ENCODE measurements at regions not wholly inside any gene's neighbourhood (a gene's known extent, or its start where the extent isn't known, plus 50 kb on each side); places are given as distances from the start of the nearest gene placed in this dataset.

DNA sequence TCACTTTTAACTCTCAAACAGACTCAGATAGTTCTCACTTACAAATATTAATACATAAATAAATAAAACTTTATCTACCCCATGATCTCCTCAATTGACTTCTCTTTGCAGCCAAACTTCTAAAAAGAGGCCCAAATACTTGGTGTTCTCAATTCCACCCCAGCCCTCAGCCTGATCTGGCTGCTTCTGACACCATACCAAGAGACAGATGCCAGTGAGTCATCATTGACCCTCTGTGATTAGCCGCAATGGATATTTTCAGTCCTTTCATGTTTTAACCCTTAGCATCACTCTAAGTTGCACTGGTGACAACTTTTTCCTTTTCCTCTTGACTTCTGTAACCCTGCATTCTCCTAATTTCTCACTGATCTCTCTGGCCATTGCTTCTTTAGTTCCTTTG, 184.1 kb upstream of the ARHGAP20 start:
- DNase-seq (ENCODE audit: low read depth in 4 of 4, low spot score in 3 of 4): no peak

DNA sequence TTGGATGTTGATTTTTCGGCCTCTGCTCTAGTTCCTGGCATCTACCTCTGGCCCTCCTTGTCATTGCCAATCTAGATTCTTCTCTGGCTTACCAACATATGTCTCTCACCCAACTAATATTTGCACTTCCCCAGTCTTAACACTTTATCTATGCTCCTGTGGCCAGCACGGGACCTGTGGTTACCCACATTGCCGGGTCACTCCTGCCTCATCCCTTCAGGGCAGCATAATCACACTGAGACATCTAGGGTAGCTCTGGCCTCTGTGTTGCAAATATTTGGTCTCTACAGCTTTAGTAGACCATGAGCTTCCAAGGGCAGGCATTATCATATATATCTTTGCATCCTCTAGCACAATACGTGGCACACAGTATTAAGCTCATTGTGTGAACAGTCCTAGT, 182.0 kb upstream of the ARHGAP20 start:
- no peak for DNase-seq (ENCODE audit: low read depth in 4 of 4, low spot score in 3 of 4)

DNA sequence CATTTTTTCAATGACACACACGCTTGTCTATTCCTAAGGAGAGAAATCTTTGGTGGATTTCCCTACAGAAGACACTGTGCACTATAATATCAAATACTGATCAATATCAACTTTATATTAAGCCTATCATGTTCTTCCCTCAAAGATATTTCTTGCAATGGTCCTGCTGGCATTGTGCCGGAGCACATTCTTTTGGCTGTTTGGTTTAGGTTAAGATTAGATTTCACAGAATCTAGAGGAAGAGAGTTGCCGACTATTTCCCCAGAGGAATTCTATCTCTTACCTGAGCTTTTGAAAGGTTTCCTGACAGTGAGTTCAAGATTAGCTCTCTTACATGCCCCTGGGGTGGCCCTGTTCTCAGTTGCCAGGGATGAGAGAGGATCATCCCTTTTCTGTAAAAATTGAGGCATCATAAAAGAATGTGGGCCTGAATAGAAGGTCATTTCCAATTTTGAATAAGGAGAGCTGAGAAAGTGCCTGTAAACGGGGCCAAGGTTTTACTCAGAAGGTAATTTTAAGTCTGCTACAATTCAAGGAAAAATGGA, 180.6 kb upstream of the ARHGAP20 start:
- DNase-seq (ENCODE audit: low read depth in 4 of 4, low spot score in 3 of 4): no peak

DNA sequence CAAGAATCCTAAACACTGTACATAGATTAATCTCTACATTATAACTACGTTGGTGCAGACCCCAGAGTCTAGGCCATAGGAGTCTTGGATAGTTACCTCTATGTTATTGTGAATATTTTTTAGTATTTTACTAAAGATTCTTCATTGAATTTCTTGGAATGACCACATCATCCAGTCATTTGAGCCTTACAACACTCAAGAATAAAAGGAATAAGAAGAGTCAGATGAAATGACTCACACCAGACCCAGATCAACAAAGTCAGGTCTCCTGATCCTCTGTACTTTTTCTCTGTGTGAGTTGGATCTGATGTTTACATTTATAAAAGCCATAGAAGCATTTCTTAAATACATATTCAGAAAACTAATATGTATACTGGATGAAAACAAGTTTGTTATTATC, 179.2 kb upstream of the ARHGAP20 start:
- DNase-seq (ENCODE audit: low read depth in 4 of 4, low spot score in 3 of 4): no peak

DNA sequence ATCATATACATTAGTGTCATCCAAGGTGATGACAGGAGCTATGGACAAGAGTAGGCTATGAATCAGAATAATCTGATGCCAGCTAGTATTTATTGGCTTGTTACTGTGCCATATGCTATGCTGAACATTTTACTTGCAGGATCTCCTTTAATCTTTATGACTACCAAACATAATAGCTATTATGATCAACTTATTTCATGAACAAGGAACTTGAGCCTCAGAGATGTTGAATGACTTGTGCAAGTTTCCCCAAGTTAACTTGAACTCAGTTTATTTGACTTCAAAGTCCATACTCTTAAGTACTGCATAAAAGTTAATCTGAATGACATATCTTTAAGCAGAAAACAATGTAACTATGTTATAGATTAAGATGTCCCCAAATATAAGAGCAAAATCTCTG, 178.8 kb upstream of the ARHGAP20 start:
- no peak for DNase-seq (ENCODE audit: low read depth in 4 of 4, low spot score in 3 of 4)

DNA sequence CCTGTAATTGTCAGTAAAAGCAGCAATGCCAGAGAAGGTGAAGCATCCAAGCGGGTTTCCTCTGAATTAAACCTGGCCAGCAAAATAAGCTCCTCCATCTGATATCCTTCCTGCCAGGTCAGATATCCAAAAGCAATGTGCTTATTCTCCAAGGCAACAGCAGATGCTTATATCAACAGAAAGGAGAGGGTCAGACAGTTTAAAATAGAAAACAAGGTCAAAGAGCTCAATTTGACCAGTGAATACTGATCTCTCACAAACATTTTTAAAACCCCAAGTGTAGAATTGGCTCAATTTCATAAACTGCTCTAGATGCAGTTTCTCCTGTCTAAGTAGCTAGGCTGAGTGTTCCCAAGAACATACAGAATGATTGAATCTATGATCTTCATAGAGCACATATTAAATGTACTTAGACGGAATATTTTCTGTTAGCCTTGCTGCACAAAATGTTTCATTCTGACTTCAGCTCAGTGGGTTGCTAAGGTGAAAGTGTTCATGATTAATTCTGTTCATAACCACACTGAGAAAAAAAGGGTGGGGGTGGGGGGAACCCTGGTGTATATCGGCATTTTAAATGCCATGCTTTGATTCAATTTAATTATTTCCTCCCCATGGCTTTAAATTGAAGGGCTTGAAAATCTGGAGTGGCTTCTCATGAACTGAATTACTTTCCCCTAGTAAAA, 174.2 kb upstream of the ARHGAP20 start:
- no peak for DNase-seq (ENCODE audit: low read depth in 4 of 4, low spot score in 3 of 4)

DNA sequence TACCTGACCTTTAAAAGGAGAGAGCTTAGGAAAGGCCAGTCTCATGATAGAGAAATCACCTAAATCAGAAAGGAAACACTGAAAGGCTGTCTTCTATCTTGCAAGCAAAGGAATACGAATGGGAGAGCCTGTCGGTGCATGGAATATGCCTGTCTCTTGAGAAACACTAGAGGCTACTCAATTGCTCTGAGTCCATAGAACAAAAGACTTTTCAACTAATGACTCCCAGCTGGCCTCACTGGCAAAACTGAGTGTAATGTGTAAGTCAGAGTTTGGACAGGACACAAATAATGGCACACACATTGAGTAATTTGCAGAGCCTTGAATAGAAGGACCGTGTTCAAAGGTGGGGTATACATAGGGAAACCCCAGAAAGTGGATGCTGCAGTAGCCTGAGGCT, 171.0 kb upstream of the ARHGAP20 start:
- DNase-seq (ENCODE audit: low read depth in 4 of 4, low spot score in 3 of 4): no peak

DNA sequence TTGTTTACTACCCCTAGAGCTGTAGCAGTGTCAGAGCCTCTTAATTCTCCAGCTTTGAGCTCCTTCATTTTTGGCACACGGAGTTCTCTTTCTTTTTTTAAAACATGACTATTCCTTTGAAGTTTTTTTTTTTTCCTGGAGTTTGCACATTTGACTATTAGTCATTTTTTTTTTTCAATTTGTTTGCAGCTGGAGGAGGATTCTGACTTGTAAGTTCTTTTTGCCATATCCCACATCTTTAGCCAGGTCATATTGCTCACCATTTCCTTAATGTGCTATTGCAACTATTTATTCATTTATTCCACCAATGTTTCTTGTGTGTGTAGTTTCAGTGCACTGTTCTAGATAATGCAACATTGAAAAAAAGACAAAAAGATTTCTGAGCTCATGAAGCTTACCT, 166.3 kb upstream of the ARHGAP20 start:
- DNase-seq (ENCODE audit: low read depth in 4 of 4, low spot score in 3 of 4): no peak

DNA sequence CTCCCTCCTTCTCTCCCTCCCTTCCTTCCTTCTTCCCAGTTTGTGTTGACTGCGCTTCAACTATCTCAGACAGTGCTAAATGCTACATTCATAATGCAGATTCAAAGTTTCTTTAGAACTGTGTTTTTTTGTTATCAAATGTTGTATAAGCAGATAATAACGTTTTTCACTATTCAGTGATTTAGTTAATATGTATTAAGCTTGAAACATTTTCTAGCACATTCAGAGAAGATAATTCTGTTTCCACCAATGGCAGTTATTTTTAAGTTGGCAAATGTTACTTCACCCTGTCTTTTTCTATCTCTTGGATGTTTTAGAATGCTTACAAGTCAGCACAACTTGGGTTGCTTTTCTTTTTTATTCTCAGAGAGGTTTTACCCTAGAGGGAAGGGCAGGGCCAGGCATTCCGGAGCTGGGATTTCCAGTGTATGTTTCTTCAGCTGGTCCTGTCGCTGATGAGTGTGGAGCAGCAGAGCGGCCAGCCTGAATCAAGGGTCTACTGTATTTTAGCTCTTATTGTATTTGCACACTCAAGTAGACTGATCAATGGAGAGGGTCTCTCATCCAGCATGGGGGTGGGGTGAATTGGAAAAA, 162.3 kb upstream of the ARHGAP20 start:
- no peak for DNase-seq (ENCODE audit: low read depth in 4 of 4, low spot score in 3 of 4)

DNA sequence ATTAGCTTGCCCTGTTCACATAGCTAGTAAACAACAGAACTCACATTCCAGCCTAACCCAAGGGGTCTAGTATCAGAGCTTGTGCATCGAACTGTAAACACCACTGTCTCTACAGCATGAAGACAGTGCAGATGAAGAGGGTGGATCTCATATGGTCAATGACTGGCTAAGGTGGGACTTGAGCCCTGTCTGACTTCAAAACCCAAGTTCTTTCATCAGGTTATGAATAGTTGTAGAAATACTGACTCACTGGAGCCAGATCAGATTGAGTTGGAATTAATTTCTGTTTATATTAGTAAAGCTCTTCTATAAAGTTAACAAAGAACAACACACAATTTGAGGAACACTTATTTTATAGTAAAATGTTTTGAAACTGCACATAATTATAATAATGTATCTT, 161.7 kb upstream of the ARHGAP20 start:
- DNase-seq (ENCODE audit: low read depth in 4 of 4, low spot score in 3 of 4): no peak

DNA sequence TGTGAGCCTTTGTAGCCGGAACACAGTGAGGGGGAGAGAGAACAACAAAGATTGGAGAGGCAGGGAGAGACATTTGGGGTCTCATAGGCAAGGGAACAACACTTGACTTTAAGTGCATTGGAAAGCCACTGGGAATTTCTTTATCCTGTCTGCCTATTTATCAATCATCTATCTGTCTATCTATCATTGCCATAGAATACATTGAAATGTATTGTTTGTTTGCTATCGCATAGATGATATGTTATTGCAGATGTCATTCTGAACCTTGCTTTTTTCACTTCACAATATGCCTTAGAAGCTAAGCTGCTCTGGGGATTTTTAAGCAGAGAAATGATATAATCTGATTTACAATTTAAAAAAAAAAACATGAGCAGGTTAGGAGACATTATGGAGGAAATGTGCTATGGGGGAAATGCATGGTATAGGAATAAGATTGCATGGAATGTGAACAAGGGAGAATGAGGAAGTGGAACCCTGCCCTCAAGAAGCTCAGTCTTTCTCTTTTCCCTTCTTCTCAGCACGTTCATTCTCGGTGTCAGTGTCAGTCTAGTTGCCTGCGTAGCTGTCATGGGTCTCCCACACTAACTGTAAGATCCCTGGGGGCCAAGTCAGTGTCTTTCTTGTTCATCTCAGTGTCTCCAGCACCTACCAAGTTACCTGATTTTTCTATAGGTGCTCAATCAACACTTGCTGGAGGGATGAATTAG, 158.7 kb upstream of the ARHGAP20 start:
- DNase-seq (ENCODE audit: low read depth in 4 of 4, low spot score in 3 of 4): no peak

DNA sequence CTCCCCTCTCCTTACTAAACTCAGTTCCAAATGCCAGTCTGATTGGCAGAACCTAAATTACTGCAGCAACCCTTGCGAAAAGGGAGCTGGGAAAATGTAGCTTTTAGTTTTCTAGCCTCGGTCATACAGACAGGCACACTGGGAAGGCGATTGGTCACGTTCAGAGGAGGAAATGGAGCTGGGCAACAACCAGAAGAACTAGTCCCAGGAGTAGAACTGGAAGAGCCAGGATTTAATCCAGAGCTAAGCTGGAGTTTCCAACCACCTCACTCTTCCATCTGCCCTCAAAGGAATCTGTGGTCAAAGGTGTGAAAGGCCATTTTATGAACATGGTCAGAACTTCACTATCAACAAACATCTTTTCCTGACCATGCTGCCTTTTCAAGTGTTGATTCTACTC, 155.7 kb upstream of the ARHGAP20 start:
- DNase-seq (ENCODE audit: low read depth in 4 of 4, low spot score in 3 of 4): no peak

DNA sequence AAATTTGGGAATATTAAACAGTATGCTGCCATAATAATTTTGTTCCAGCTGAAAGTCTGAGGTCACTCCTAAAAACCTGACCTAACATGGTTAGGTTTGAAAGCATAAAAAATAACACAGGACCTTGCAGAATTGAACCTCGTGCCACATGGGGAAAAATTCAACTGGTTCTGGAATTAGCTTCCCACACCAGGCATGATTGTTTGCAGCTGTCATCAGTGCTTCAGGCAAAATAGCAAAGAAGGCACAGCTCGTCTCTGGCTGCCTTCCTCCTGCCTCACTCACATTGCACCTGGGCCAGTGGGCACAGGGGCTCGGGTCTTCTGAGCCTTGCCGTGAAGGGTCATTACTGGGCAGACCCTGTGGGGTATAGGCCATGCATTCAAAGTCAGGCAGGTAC, 153.8 kb upstream of the ARHGAP20 start:
- no peak for DNase-seq (ENCODE audit: low read depth in 4 of 4, low spot score in 3 of 4)

DNA sequence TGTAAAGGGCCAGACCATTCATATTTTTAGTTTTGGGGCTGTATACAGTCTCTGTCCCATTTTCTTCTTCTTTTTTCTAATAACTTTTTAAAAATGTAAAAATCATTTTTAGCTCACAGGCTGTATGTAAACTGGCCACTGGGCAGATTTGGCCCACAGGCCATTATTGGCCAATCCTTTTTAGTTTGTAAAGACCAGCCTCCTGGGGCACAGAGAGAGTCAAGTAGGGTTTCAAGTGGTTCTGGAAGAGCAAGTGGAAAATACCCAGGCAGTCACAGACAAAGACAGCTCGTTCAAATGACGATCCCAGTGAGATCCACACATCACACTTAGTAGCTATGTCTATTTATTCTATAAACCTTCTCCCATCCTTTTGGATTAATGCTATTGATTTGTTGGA, 150.2 kb upstream of the ARHGAP20 start:
- DNase-seq (ENCODE audit: low read depth in 4 of 4, low spot score in 3 of 4): no peak

DNA sequence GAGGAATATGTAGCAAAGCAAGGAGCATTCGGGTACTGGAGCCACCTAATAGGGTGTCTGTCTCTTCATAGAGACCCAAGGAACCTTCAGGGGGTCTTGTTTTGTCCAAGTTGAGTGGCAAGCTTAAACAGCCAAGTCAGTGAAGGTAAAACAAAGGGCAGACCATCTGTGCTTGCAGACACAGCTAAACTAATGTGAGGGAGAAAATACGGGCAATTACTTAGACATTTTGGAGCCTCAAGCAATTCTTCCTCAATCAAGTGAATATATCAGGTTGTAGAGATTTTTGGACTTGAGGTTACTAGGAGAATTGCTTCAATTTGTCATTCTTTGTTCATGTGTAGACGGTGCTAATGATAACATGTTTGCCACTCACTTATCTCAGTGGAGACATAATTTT, 148.2 kb upstream of the ARHGAP20 start:
- DNase-seq (ENCODE audit: low read depth in 4 of 4, low spot score in 3 of 4): no peak

DNA sequence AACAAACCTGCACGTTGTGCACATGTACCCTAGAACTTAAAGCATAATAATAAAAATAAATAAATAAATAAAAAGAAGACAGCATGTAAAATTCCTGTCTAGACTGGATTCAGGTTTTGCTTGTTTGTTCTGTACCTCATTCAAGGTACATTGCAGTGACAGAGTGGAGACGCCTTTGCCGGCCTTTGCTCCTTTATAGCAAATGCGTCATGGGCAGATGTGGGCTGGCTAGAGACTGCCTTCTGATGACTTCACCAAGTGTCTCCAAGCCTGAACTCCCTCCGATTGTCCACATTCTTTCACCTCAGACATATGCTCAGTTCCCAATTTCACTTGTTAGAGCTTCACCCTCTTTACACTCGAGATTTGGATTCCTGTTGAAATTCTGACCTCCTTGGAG, 147.8 kb upstream of the ARHGAP20 start:
- no peak for DNase-seq (ENCODE audit: low read depth in 4 of 4, low spot score in 3 of 4)

DNA sequence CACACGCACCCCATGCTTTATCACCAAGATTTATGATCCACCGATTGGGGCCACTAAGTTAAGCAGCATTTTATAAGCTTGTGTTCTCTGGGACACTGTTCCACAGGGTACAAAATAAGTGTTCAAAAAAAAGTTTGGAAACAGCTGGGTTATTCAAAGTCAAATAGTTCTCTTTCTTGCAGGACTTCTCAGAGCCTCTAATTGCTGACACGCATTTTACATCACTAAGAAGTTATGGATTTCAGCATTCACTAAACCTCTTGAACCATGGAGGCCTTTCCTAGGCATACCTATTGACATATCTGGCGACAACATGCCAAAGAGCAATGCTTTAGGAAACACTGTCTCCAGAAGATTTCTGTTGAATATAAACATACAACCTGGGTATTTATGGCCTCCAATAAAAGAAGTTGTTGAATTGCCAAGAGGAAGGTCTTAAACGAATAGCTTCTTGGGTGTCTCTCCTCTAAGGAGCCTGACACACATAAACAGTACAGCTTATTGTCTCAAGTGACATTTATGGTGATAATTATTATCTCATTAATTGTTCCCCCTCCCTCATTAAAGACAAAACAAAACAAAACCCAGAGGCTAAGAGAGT, 147.1 kb upstream of the ARHGAP20 start:
- peak in 1 of 4 donors; percentile 10 for DNase-seq (ENCODE audit: low read depth in 4 of 4, low spot score in 3 of 4)

DNA sequence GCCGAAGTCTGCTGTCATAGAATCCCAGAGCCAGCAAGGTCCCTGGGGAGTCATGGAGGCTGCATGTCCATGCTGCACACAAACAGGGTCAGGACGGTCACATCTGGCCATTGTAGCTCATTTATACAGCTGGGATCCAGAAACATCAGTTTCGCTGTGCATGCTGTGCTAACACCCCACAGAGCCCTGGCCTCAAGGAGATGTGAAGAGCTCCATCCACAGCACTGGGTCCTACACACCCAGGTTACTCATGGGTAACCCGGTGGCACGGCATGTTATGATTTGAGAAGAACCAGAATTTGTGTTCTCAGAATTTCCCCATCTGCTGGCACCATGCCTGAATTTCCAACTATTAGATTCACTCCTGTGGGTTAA, 146.3 kb upstream of the ARHGAP20 start:
- no peak for DNase-seq (ENCODE audit: low read depth in 4 of 4, low spot score in 3 of 4)

DNA sequence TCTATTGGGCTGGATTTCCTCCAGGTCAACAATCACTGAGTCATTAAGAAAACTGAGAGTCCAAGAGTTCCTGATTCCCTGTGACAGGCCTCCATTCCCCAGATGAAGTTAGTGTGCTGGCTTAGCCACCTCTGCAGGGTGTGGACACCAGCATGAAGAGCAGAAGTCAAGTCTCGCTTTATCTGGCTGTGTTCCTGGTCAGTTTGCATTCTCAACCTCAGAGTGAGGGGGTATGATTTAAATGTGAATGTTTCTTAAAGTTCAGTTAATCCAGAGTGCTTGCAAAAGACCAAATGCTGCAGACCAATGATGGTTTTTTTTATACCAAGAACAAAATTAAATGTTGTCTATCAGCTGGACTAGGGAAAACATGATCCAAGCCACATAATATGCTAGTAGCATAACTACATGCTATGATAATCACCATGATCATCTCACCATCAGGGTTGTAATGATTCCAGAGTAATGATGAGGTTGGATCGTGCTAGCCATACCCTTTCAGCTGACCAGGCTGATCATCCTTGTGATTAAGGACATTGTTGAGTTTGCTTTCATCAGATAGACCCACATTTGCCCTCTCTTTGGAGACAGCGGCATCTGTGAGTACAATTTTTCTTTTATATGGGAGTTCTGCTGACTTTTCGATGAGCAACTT, 145.8 kb upstream of the ARHGAP20 start:
- DNase-seq (ENCODE audit: low read depth in 4 of 4, low spot score in 3 of 4): peak in 1 of 4 donors; percentile 10

DNA sequence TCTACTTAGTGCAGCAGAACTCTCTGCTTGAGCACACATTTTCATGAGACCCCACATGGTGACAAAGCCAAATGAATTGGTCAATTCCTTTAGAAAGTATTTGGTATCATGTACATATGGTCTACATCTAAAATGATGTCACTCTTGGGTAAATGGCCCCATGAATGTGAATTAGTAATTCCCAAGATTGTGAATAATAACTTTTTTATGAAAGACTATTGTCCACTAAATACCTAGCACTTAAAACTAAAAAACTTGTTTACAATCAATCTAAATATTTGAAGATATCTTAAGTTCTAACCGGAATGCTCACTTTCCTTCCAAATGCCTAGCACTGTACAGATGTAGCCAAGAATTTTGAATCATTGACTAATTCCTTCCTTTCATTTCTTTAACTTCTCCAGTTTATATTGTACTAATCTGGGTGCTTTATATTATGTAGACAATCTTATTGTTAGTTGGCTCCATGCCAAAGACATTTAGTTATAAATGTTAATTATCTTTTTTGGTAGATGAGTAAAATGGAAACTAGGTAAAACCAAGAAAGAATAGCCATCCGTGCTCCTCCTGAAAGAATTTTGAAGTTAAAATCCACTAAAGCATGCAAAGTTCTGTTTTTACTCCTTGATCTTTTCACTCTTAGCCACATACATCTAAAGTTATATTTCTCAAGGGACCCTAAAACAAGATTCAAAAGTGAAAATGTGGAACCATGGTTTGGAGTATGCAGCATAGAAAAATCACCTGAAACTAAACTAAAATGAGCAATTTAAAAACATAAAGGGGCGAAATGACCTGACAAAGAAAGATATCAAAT, 145.0 kb upstream of the ARHGAP20 start:
- DNase-seq (ENCODE audit: low read depth in 4 of 4, low spot score in 3 of 4): no peak
